H9 (cell line): ENCODE measurements at regions not wholly inside any gene's neighbourhood (a gene's known extent, or its start where the extent isn't known, plus 50 kb on each side); places are given as distances from the start of the nearest gene placed in this dataset.

ENCODE experiments used
- DNase-seq: peaks from one replicate; pipeline ENCODE4 v3.0.0-alpha.2; 2017
- H2AFZ ChIP-seq: one replicate; pipeline ENCODE4 v1.6.1; 2013; ENCODE audit warnings: mild to moderate bottlenecking, low read length, control low read depth, moderate library complexity
- H2AK5ac ChIP-seq: 2 replicates; pipeline ENCODE4 v1.6.1; 2013; ENCODE audit warnings: low read length, control low read depth, mixed read lengths; ENCODE audit not compliant: insufficient read length
- H2BK120ac ChIP-seq: one replicate; pipeline ENCODE4 v1.6.1; 2013; ENCODE audit warnings: low read depth, mild to moderate bottlenecking, low read length, control low read depth, inconsistent platforms; ENCODE audit not compliant: poor library complexity, severe bottlenecking
- H2BK12ac ChIP-seq: 2 replicates; pipeline ENCODE4 v1.6.1; 2013; ENCODE audit warnings: low read length, control low read depth, mixed read lengths, low read depth; ENCODE audit not compliant: insufficient read length
- H2BK15ac ChIP-seq: 2 replicates; pipeline ENCODE4 v1.6.1; 2013; ENCODE audit warnings: low read depth, low read length, control low read depth
- H2BK20ac ChIP-seq: one replicate; pipeline ENCODE4 v1.6.1; 2013; ENCODE audit warnings: low read depth, mild to moderate bottlenecking, low read length, control low read depth, inconsistent platforms; ENCODE audit not compliant: poor library complexity, severe bottlenecking
- H2BK5ac ChIP-seq: 2 replicates; pipeline ENCODE4 v1.6.1; 2013; ENCODE audit warnings: low read length, control low read depth, mixed read lengths; ENCODE audit not compliant: insufficient read length
- H3K14ac ChIP-seq: 2 replicates; pipeline ENCODE4 v1.6.1; 2013; ENCODE audit warnings: low read length, control low read depth; ENCODE audit not compliant: insufficient read depth
- H3K18ac ChIP-seq: 2 replicates; pipeline ENCODE4 v1.6.1; 2013; ENCODE audit warnings: low read depth, mild to moderate bottlenecking, mixed read lengths, low read length, control low read depth; ENCODE audit not compliant: insufficient read length
- H3K23ac ChIP-seq: 2 replicates; pipeline ENCODE4 v1.6.1; 2013; ENCODE audit warnings: low read length, control low read depth, mixed read lengths, low read depth; ENCODE audit not compliant: insufficient read length
- H3K23me2 ChIP-seq: 2 replicates; pipeline ENCODE4 v1.6.1; 2013; ENCODE audit warnings: low read depth, mild to moderate bottlenecking, mixed read lengths, low read length, control low read depth; ENCODE audit not compliant: insufficient read length, poor library complexity, severe bottlenecking
- H3K27ac ChIP-seq: 2 replicates; pipeline ENCODE4 v1.5.1; 2013; ENCODE audit warnings: low read length, control low read depth, mixed read lengths, low read depth; ENCODE audit not compliant: insufficient read length
- H3K27me3 ChIP-seq: 2 replicates; pipeline ENCODE4 v1.6.1; 2013; ENCODE audit warnings: low read length, control low read depth, inconsistent platforms; ENCODE audit not compliant: insufficient read depth
- H3K4ac ChIP-seq: 2 replicates; pipeline ENCODE4 v1.6.1; 2013; ENCODE audit warnings: low read depth, mild to moderate bottlenecking, control low read depth, inconsistent platforms, low read length, moderate library complexity
- H3K4me1 ChIP-seq: 2 replicates; pipeline ENCODE4 v1.6.1; 2013; ENCODE audit warnings: low read length, control low read depth, inconsistent platforms; ENCODE audit not compliant: insufficient read depth
- H3K4me2 ChIP-seq: 2 replicates; pipeline ENCODE4 v1.6.1; 2013; ENCODE audit warnings: low read length, control low read depth, mixed read lengths; ENCODE audit not compliant: insufficient read length, insufficient read depth
- H3K56ac ChIP-seq: 2 replicates; pipeline ENCODE4 v1.6.1; 2013; ENCODE audit warnings: low read depth, mild to moderate bottlenecking, mixed read lengths, low read length, control low read depth; ENCODE audit not compliant: insufficient read length
- H3K79me1 ChIP-seq: 2 replicates; pipeline ENCODE4 v1.6.1; 2013; ENCODE audit warnings: low read depth, mild to moderate bottlenecking, moderate library complexity, low read length, control low read depth, inconsistent platforms; ENCODE audit not compliant: insufficient read depth, poor library complexity, severe bottlenecking
- H3K79me2 ChIP-seq: 2 replicates; pipeline ENCODE4 v1.6.1; 2013; ENCODE audit warnings: low read length, control low read depth, inconsistent platforms; ENCODE audit not compliant: insufficient read depth
- H3K9ac ChIP-seq: 2 replicates; pipeline ENCODE4 v1.6.1; 2013; ENCODE audit warnings: low read length, control low read depth, mixed read lengths; ENCODE audit not compliant: insufficient read length; ENCODE audit errors: extremely low read depth
- H3K9me3 ChIP-seq: one replicate; pipeline ENCODE4 v1.6.1; 2013; ENCODE audit warnings: low read depth, low read length, inconsistent platforms; ENCODE audit not compliant: control insufficient read depth
- H3T11ph ChIP-seq: one replicate; pipeline ENCODE4 v1.6.1; 2013; ENCODE audit warnings: mild to moderate bottlenecking, low read length, control low read depth, inconsistent platforms
- H4K20me1 ChIP-seq: one replicate; pipeline ENCODE4 v1.6.1; 2013; ENCODE audit not compliant: control insufficient read depth, insufficient read length, insufficient read depth
- H4K5ac ChIP-seq: 2 replicates; pipeline ENCODE4 v1.6.1; 2013; ENCODE audit warnings: low read depth, mild to moderate bottlenecking, mixed read lengths, low read length, control low read depth; ENCODE audit not compliant: insufficient read length
- H4K8ac ChIP-seq: replicated peaks from 2 replicates; pipeline ENCODE4 v1.6.1; 2013; ENCODE audit warnings: low read length, control low read depth, mixed read lengths, low read depth; ENCODE audit not compliant: insufficient read length
- H4K91ac ChIP-seq: 2 replicates; pipeline ENCODE4 v1.6.1; 2013; ENCODE audit warnings: low read depth, mild to moderate bottlenecking, moderate library complexity, mixed read lengths, low read length, control low read depth; ENCODE audit not compliant: insufficient read length
- H3K27ac Mint-ChIP-seq, 3 experiments: 2 replicates in 2 of 3; 3 replicates in 1 of 3; pipeline ENCODE4 v1.8.0; 2020 to 2021; ENCODE audit warnings: mixed read lengths in 3 of 3, mild to moderate bottlenecking in 1 of 3, moderate library complexity in 1 of 3
- H3K27me3 Mint-ChIP-seq: 2 replicates; pipeline ENCODE4 v1.8.0; 2021; ENCODE audit warnings: low read depth, mild to moderate bottlenecking, moderate library complexity, mixed read lengths
- H3K36me3 Mint-ChIP-seq, 3 experiments: 2 replicates in 2 of 3; 3 replicates in 1 of 3; pipeline ENCODE4 v1.8.0; 2020 to 2021; ENCODE audit warnings: low read depth in 3 of 3, mixed read lengths in 3 of 3; ENCODE audit not compliant: insufficient read depth in 1 of 3
- H3K4me1 Mint-ChIP-seq, 2 experiments: 2 replicates each; pipeline ENCODE4 v1.8.0; 2020; ENCODE audit warnings: mixed read lengths in 2 of 2
- H3K4me3 Mint-ChIP-seq, 2 experiments: 2 replicates in 1 of 2; 3 replicates in 1 of 2; pipeline ENCODE4 v1.8.0; 2020 to 2021; ENCODE audit warnings: mild to moderate bottlenecking in 2 of 2, mixed read lengths in 2 of 2, moderate library complexity in 1 of 2
- H3K9me3 Mint-ChIP-seq, 2 experiments: 2 replicates in 1 of 2; 3 replicates in 1 of 2; pipeline ENCODE4 v1.8.0; 2020; ENCODE audit warnings: mild to moderate bottlenecking in 2 of 2, mixed read lengths in 2 of 2, moderate library complexity in 1 of 2
- WGBS: extraction: QIAGEN DNeasy Blood & Tissue Kit; methylation state at CpG from one replicate; pipeline ENCODE4 v1.1.7; 2013; ENCODE audit warnings: missing lambda C conversion rate, low lambda C conversion rate, mixed read lengths; ENCODE audit not compliant: insufficient read length; ENCODE audit errors: extremely low coverage; 5-methylcytosine and 5-hydroxymethylcytosine counted together
- TF ChIP-seq, protein P1 (sequence below): fragments of 200-600 bp; sonication (generic); conservative IDR thresholded peaks from 3 replicates; pipeline ENCODE4 v1.8.0; 2021; ENCODE audit warnings: antibody characterized with exemption, mild to moderate bottlenecking

GRCh38 chr13:73307481-73307880 is 248.7 kb downstream of the KLF5 start:
- Histone ChIP-seq H3K27me3 (no peaks in the 10 kb centered on the region), H2AFZ (no peak overlapping the region), H3T11ph (no peak overlapping the region), H3K56ac (no peak overlapping the region), H2BK5ac (no peak overlapping the region), H2AK5ac (no peak overlapping the region), H3K27ac (no peak overlapping the region), H4K91ac (no peak overlapping the region), H2BK15ac (no peak overlapping the region), H3K79me1 (no peaks in the 10 kb centered on the region), H3K9me3 (no peaks in the 10 kb centered on the region), H3K9ac (no peak overlapping the region), H3K14ac (no peak overlapping the region), H2BK12ac (no peak overlapping the region), H3K23ac (no peak overlapping the region), H3K18ac (no peak overlapping the region), H4K20me1 (no peaks in the 10 kb centered on the region), H2BK120ac (no peak overlapping the region), H4K8ac (no peak overlapping the region), H3K4ac (no peak overlapping the region), H2BK20ac (no peak overlapping the region), H3K79me2 (no peaks in the 10 kb centered on the region), H3K4me2 (no peak overlapping the region), H4K5ac (no peak overlapping the region), H3K23me2 (no peaks in the 10 kb centered on the region), H3K4me1 (no peaks in the 10 kb centered on the region)
- no peak for DNase-seq
- no peak overlapping the region for H3K27ac Mint-ChIP-seq
- no peak overlapping the region for H3K4me3 Mint-ChIP-seq
- TF ChIP-seq, protein P1, sequence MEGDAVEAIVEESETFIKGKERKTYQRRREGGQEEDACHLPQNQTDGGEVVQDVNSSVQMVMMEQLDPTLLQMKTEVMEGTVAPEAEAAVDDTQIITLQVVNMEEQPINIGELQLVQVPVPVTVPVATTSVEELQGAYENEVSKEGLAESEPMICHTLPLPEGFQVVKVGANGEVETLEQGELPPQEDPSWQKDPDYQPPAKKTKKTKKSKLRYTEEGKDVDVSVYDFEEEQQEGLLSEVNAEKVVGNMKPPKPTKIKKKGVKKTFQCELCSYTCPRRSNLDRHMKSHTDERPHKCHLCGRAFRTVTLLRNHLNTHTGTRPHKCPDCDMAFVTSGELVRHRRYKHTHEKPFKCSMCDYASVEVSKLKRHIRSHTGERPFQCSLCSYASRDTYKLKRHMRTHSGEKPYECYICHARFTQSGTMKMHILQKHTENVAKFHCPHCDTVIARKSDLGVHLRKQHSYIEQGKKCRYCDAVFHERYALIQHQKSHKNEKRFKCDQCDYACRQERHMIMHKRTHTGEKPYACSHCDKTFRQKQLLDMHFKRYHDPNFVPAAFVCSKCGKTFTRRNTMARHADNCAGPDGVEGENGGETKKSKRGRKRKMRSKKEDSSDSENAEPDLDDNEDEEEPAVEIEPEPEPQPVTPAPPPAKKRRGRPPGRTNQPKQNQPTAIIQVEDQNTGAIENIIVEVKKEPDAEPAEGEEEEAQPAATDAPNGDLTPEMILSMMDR, result no peak
- peaks cover 4 to 5% of the 10 kb centered on the region in 2 experiments; a peak in 2 of 4 replicates for H3K4me1 Mint-ChIP-seq
- no CpG with 5 or more reads among the region's 1 CpG for WGBS
- peaks cover 0 to 5% of the 10 kb centered on the region in 2 experiments; a peak in 1 of 5 replicates for H3K9me3 Mint-ChIP-seq
- peaks cover 0 to 5% (median 0%) of the 10 kb centered on the region in 3 experiments; a peak in 1 of 7 replicates for H3K36me3 Mint-ChIP-seq
- H3K27me3 Mint-ChIP-seq, result no peaks in the 10 kb centered on the region
